ENCODE measurements at regions not wholly inside any gene's neighbourhood (a gene's known extent, or its start where the extent isn't known, plus 50 kb on each side); places are given as distances from the start of the nearest gene placed in this dataset.
"Not testable (repeated sequence)": the region's sequence is repeated elsewhere in the genome, so short reads cannot be mapped to it uniquely, and the experiment has no call there.

DNA sequence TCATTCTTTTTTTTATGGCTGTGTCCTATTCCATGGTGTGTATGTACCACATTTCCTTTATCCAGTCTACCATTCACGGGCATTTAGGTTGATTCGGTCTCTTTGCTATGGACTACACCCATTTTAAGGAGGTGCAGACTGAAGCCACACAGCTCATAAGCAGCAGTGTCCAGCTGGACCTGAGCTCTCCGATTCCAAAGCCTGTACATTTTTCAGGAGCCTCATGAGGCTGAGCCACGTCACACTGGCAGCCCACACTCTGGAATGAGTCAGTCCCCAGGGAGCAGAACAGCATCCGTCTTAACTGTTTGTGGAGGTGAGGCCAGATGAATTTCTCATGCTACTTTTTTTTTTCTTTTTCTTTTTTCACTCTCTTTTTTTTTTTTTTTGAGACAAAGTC is 116.1 kb downstream of the C16orf95 start:
- intact Hi-C loops (cut with micrococcal nuclease) = no loop called here
- no peak overlapping the region for H3K4me3 Mint-ChIP-seq
- H3K4me1 Mint-ChIP-seq (ENCODE audit: low read depth) = peaks cover 2% of the 10 kb centered on the region
- no peak for DNase-seq
- H3K27ac Mint-ChIP-seq = no peak overlapping the region
- POLR2A ChIA-PET = no interaction called here
- no peaks in the 10 kb centered on the region for H3K36me3 Mint-ChIP-seq
- H3K9me3 Mint-ChIP-seq = no peaks in the 10 kb centered on the region
- CTCF ChIA-PET = interaction anchor here (0.7 to 3.8 kb wide), 3 partner anchors 78 to 435 kb away, joined by 3 to 17 read pairs (median 3); no protein-coding TSS in a partner anchor
- H3K27me3 Mint-ChIP-seq = peaks cover 10% of the 10 kb centered on the region

DNA sequence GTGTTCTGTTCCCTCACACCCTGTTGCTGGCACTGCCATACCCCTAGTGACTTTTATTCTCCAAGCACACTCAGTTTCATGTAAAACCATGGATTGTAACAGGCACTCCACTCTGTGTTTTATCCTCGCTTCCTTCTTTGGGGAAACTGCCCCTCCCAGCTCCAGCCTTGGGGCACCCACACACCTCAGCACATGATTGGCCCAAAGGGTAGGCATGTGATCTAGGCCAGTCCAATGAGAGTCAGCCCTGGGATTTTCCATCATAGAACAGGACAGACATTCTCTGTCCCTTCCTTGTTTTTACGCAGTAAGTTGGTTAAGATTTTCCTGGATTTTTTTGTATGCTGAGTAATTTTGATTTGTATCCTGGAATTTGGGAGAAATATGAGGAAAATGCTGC is 115.4 kb downstream of the C16orf95 start:
- peaks cover 2% of the 10 kb centered on the region for H3K4me1 Mint-ChIP-seq (ENCODE audit: low read depth)
- peaks cover 10% of the 10 kb centered on the region for H3K27me3 Mint-ChIP-seq
- no peak overlapping the region for H3K27ac Mint-ChIP-seq
- DNase-seq = no peak
- no peaks in the 10 kb centered on the region for H3K36me3 Mint-ChIP-seq
- intact Hi-C loops (cut with micrococcal nuclease) = no loop called here
- H3K9me3 Mint-ChIP-seq = no peaks in the 10 kb centered on the region
- ChIA-PET CTCF (interaction anchor here (1.2 to 3.8 kb wide), 4 partner anchors 79 to 637 kb away, joined by 3 to 17 read pairs (median 4); no protein-coding TSS in a partner anchor), POLR2A (no interaction called here)
- H3K4me3 Mint-ChIP-seq = no peak overlapping the region

DNA sequence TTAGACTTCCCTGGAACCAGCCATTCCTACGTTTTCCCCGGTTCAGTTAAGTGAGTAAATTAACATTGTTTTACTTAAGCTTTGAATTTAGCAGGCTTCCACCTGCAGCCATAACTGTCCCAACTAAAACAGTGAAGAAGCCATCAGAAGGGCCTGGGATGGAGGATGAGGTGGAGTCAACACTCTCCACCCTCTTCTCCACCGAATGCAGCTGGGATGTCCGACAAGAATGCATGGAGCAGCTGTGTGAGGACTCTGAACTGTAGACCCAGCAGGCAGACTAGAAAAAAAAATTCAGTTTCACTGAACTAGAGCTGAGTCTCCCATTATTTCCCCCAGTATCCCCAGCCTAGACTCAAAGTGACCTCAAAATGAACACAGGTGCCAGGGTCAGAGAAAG is 114.8 kb downstream of the C16orf95 start:
- Mint-ChIP-seq H3K27ac (no peak overlapping the region), H3K4me1 (ENCODE audit: low read depth) (peaks cover 2% of the 10 kb centered on the region), H3K27me3 (peaks cover 10% of the 10 kb centered on the region), H3K9me3 (no peaks in the 10 kb centered on the region), H3K4me3 (no peak overlapping the region), H3K36me3 (no peaks in the 10 kb centered on the region)
- intact Hi-C loops (cut with micrococcal nuclease) = no loop called here
- CTCF ChIA-PET = interaction anchor here (0.6 to 3.8 kb wide), 6 partner anchors 11 to 833 kb away, joined by 3 to 17 read pairs (median 4); no protein-coding TSS in a partner anchor
- POLR2A ChIA-PET = no interaction called here
- no peak for DNase-seq

DNA sequence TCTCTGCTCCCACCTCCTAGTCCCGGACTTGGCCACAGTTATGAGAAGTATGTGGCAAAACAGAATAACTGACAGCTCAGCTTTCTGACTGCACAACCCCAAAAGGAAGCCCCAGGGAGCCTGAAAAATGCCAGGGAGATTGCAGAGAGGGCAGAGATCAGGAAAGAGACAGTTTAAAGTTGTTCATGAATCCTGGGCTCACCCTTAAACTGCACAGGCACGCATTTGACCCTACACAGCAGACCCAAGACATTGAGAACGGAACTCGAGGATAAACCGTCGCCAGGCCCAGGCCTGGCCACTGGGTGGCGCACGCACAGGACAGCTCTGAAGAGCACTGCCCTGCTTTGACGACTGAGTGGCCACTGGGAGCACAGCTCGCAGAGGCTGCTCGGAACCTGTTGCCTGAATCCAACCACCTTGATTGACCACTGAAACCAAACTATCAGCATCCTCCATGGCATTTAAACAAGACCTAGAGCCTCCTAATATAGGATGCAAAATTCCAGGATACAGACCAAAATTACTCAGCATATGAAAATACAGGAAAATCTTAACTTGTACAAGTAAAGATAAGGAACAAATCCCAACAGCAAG is 114.0 kb downstream of the C16orf95 start:
- H3K27me3 Mint-ChIP-seq = peaks cover 10% of the 10 kb centered on the region
- intact Hi-C loops (cut with micrococcal nuclease) = loop anchor here (1.0 kb wide), 1 partner anchor 75 kb away; no protein-coding TSS in a partner anchor
- H3K4me1 Mint-ChIP-seq (ENCODE audit: low read depth) = peaks cover 2% of the 10 kb centered on the region
- no peak overlapping the region for H3K27ac Mint-ChIP-seq
- ChIA-PET POLR2A (no interaction called here), CTCF (interaction anchor here (0.6 to 3.8 kb wide), 9 partner anchors 11 to 834 kb away, joined by 3 to 17 read pairs (median 3); no protein-coding TSS in a partner anchor)
- H3K9me3 Mint-ChIP-seq = no peaks in the 10 kb centered on the region
- no peak overlapping the region for H3K4me3 Mint-ChIP-seq
- H3K36me3 Mint-ChIP-seq = no peaks in the 10 kb centered on the region
- DNase-seq = peak; percentile 66

DNA sequence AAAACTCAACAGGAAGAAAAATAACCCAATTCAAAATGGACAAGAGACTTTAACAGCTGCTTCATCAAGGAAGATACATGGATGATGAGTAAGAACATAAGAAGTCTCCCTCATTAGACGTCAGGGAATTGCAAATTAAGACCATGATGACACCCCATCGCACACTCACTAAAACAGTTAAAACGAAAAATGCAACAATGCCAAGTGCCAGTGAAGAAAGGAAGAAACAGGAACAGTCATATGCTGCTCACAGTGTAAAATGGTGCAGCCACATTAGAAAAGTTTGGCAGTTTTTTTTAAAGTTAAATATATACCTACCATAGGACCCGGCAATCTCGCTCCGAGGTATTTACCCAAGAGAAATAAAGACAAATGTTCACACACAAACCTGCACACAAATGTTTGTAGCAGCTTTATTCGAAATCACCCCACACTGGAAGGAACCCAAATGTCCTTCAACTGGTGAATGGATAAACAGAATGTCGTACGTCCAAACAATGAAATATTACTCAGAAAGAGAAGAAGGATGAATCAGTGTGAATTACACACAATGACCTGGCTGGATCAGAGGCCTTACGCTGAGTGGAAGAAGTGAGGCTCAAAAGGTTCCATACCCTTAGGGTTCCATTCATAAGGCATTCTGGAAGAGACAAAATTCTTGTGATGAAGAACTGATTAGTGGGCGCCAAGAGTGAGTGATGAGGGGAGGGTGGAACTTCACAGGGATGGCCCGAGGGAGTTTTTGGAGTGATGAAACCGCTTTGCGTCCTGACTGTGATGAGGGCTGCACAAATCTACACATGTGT is 110.3 kb downstream of the C16orf95 start:
- peaks cover 7% of the 10 kb centered on the region for H3K27me3 Mint-ChIP-seq
- no peaks in the 10 kb centered on the region for H3K9me3 Mint-ChIP-seq
- no peak for DNase-seq
- no peak overlapping the region for H3K4me3 Mint-ChIP-seq
- ChIA-PET CTCF (no interaction called here), POLR2A (no interaction called here)
- intact Hi-C loops (cut with micrococcal nuclease) = no loop called here
- H3K36me3 Mint-ChIP-seq = no peaks in the 10 kb centered on the region
- no peak overlapping the region for H3K27ac Mint-ChIP-seq
- peaks cover 2% of the 10 kb centered on the region for H3K4me1 Mint-ChIP-seq (ENCODE audit: low read depth)

DNA sequence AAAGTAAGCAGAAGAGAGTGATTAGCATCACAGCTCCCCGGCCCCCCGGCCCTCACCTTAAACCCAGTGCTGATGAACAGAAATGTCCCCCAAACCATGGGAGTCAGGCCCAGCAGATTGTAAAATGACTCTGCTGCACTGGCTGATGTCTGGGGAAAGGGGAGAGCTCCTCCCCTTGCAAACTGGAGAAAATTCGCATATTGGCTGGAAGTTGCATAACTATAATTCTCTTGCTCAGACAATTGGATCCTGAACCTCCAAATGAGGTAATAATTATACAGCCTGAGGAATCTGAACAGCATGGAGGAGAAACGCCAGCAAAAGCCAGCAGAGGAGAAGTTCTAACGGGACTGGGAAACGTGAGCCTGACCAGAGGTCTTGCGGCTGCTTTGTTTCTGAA is 109.7 kb downstream of the C16orf95 start:
- no peaks in the 10 kb centered on the region for H3K9me3 Mint-ChIP-seq
- H3K27ac Mint-ChIP-seq = no peak overlapping the region
- POLR2A ChIA-PET = no interaction called here
- CTCF ChIA-PET = no interaction called here
- H3K4me1 Mint-ChIP-seq (ENCODE audit: low read depth) = peaks cover 2% of the 10 kb centered on the region
- H3K36me3 Mint-ChIP-seq = no peaks in the 10 kb centered on the region
- no peak for DNase-seq
- H3K4me3 Mint-ChIP-seq = no peak overlapping the region
- intact Hi-C loops (cut with micrococcal nuclease) = no loop called here
- peaks cover 3% of the 10 kb centered on the region for H3K27me3 Mint-ChIP-seq

DNA sequence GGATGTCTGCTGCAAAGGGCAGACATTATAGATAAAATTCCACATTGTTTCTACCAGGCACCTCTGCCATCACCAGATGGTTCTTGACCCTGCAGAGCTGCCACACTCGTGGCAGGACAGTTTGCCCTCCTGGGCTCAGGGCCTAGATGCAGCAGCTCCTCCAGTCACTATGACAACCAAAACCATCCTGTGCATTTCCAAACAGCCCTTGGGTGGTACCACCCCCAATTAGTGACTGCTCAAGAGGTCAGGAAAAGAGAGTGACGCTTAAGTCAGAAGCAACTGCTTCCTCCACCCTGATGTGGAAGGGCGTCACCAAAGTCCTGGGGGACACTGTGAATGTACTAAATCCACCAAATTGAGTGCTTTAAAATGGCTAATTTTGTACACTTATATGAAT is 109.2 kb downstream of the C16orf95 start:
- H3K36me3 Mint-ChIP-seq = no peaks in the 10 kb centered on the region
- H3K27me3 Mint-ChIP-seq = peaks cover 2% of the 10 kb centered on the region
- H3K27ac Mint-ChIP-seq = no peak overlapping the region
- H3K4me1 Mint-ChIP-seq (ENCODE audit: low read depth) = peaks cover 2% of the 10 kb centered on the region
- CTCF ChIA-PET = no interaction called here
- POLR2A ChIA-PET = no interaction called here
- no peak for DNase-seq
- no peaks in the 10 kb centered on the region for H3K9me3 Mint-ChIP-seq
- intact Hi-C loops (cut with micrococcal nuclease) = no loop called here
- H3K4me3 Mint-ChIP-seq = no peak overlapping the region

DNA sequence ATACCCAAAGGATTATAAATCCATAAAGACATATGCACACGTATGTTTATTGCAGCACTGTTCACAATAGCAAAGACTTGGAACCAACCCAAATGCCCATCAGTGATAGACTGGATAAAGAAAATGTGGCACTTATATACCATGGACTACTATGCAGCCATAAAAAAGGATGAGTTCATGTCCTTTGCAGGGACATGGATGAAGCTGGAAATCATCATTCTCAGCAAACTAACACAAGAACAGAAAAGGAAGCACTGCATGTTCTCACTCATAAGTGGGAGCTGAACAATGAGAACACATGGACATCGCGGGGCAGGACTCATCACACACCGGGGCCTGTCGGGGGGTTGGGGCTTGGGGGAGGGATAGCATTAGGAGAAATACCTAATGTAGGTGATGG is 108.2 kb downstream of the C16orf95 start:
- CTCF ChIA-PET; DNase-seq; POLR2A ChIA-PET; H3K4me3 Mint-ChIP-seq; H3K4me1 Mint-ChIP-seq (ENCODE audit: low read depth); H3K36me3 Mint-ChIP-seq; H3K27me3 Mint-ChIP-seq; H3K9me3 Mint-ChIP-seq; H3K27ac Mint-ChIP-seq; intact Hi-C loops (cut with micrococcal nuclease): not testable (repeated sequence)

DNA sequence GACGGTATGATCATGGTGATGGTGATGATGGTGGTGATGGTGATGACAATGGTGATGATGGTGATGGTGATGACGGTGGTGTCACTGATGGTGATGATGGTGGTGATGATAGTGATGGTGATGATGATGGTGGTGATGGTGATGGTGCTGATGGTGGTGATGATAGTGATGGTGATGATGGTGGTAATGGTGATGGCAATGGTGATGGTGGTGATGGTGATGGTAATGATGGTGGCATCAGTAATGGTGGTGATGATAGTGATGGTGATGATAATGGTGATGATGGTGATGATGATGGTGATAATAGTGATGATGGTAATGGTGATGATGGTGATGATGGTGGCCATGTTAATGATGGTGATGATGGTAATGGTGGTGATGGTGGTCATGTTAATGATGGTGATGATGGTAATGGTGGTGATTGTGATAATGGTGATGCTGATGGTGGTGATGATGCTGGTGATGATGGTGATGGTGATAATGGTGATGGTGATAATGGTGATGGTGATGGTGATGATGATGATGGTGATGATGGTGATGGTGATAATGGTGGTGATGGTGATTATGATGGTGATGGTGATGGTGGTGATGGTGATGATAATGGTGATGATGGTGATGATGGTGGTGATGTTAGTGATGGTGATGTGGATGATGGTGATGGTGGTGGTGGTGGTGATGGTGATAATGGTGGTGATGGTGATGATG is 107.2 kb downstream of the C16orf95 start:
- Mint-ChIP-seq H3K27me3 (no peaks in the 10 kb centered on the region), H3K27ac (no peak overlapping the region), H3K36me3 (no peaks in the 10 kb centered on the region), H3K9me3 (no peaks in the 10 kb centered on the region), H3K4me1 (ENCODE audit: low read depth) (no peaks in the 10 kb centered on the region), H3K4me3 (no peak overlapping the region)
- no peak for DNase-seq
- POLR2A ChIA-PET = no interaction called here
- intact Hi-C loops (cut with micrococcal nuclease) = no loop called here
- CTCF ChIA-PET = no interaction called here

DNA sequence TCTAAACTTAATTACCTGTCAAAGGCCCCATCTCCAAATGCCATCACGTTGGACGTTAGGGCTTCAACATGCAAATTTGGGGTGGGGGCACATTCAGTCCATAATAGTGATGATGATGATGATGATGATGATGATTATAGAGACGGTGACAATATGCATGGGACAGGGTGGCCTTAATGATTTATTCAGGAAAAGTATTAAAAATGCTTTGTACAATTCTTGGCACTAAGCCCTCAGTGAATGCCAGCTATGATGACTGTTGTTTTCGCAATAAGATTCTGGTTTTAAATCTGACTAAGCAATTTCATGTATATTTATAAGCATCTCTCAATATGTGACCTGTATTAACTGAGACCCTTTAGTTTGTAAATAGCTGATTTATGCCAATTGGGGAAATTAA is 106.3 kb downstream of the C16orf95 start:
- no peak for DNase-seq
- intact Hi-C loops (cut with micrococcal nuclease) = no loop called here
- Mint-ChIP-seq H3K27ac (no peak overlapping the region), H3K9me3 (no peaks in the 10 kb centered on the region), H3K36me3 (no peaks in the 10 kb centered on the region), H3K27me3 (no peaks in the 10 kb centered on the region), H3K4me1 (ENCODE audit: low read depth) (no peaks in the 10 kb centered on the region), H3K4me3 (no peak overlapping the region)
- POLR2A ChIA-PET = no interaction called here
- CTCF ChIA-PET = no interaction called here

DNA sequence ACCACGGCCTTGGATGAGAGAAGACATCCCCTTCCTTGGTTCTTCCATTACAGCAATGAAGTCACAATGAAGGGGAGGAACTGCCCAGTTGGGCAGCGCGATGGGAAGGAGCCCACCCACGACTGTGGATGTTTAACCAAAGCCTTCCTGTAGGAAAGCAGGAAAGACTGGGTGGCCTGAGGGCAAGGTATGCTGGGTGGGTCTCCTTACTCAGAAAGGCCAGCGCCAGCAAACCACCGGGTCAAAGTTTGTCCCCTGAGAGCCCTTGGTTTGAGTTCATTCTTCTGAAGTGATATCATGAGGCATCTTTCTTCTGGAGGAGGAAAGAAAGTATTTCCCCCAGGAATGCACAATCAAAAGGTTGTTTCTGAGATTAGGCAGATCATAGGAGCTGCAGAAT is 105.2 kb downstream of the C16orf95 start:
- Mint-ChIP-seq H3K27ac (no peak overlapping the region), H3K27me3 (no peaks in the 10 kb centered on the region), H3K4me3 (no peak overlapping the region), H3K9me3 (no peaks in the 10 kb centered on the region), H3K36me3 (no peaks in the 10 kb centered on the region), H3K4me1 (ENCODE audit: low read depth) (no peaks in the 10 kb centered on the region)
- POLR2A ChIA-PET = no interaction called here
- intact Hi-C loops (cut with micrococcal nuclease) = no loop called here
- CTCF ChIA-PET = no interaction called here
- DNase-seq = no peak

DNA sequence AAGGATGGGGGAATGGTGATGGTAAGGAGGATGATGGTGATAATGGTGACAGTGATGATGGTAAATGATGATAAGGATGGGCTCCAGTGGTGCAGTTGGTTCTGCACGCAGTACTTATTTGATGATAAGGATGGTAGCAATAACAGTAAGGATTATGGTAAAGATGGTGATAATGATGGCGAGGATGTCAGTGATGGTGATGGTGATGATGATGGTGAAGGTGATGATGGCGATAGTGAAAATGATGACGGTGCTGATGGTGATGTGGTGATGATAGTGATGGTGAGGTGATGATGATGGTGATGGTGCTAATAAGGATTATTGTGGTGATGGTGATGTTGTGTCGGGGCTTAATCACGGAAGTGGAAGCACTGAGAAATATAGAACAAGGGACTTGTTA is 103.7 kb downstream of the C16orf95 start:
- ChIA-PET POLR2A (no interaction called here), CTCF (interaction anchor here (2.2 kb wide), 1 partner anchor 10 kb away, joined by 5 read pairs; no protein-coding TSS in a partner anchor)
- no peak for DNase-seq
- Mint-ChIP-seq H3K36me3 (no peaks in the 10 kb centered on the region), H3K4me3 (no peak overlapping the region), H3K4me1 (ENCODE audit: low read depth) (no peaks in the 10 kb centered on the region), H3K27me3 (no peaks in the 10 kb centered on the region), H3K27ac (no peak overlapping the region), H3K9me3 (no peaks in the 10 kb centered on the region)
- intact Hi-C loops (cut with micrococcal nuclease) = no loop called here
